ENCODE measurements at regions not wholly inside any gene's neighbourhood (a gene's known extent, or its start where the extent isn't known, plus 50 kb on each side); places are given as distances from the start of the nearest gene placed in this dataset.

- H2BK5ac ChIP-seq (ENCODE audit: low read depth, low read length): no peak overlapping the region
- no peaks in the 10 kb centered on the region for H4K20me1 ChIP-seq (replicated peaks in 1 of 2; ENCODE audit: control insufficient read depth in 1 of 2, insufficient read depth in 2 of 2, low read length in 2 of 2)
- H3K27me3 ChIP-seq (replicated peaks in 1 of 4; ENCODE audit: control insufficient read depth in 3 of 4, extremely low read depth in 1 of 4, insufficient read depth in 3 of 4, low read length in 3 of 4): no peaks in the 10 kb centered on the region
- H3K9me3 ChIP-seq (ENCODE audit: insufficient read depth in 2 of 2, low read depth in 1 of 2, low read length in 1 of 2): no peaks in the 10 kb centered on the region
- no peak overlapping the region for H3K4ac ChIP-seq (replicated peaks; ENCODE audit: insufficient read length, low read depth, low read length)
- H3K4me1 ChIP-seq (replicated peaks in 1 of 4; ENCODE audit: control insufficient read depth in 3 of 4, insufficient read depth in 4 of 4, low read length in 3 of 4): no peaks in the 10 kb centered on the region
- CTCF ChIA-PET (ENCODE audit: partially characterized antibody): no interaction called here
- POLR2A ChIA-PET (ENCODE audit: partially characterized antibody): no interaction called here
- H2BK15ac ChIP-seq (ENCODE audit: low read length): no peak overlapping the region
- H3K56ac ChIP-seq (replicated peaks; ENCODE audit: insufficient read length, low read depth, low read length): no peak overlapping the region
- 100% methylated on average over 1 of the region's 1 CpG; no CpG with 5 or more reads in 1 of the 2 experiments for WGBS, 2 experiments (ENCODE audit: extremely low coverage in 1 of 2, insufficient coverage in 1 of 2, insufficient read length in 1 of 2, insufficient replicate concordance in 2 of 2, low coverage in 1 of 2, low lambda C conversion rate in 2 of 2, missing lambda C conversion rate in 1 of 2)
- no peaks in the 10 kb centered on the region for H3K79me1 ChIP-seq (ENCODE audit: low read depth, low read length)
- DNase-seq (ENCODE audit: low read depth in 1 of 2, low spot score in 2 of 2) (no peak), FAIRE-seq (no peak)
- H2BK120ac ChIP-seq (replicated peaks; ENCODE audit: low read depth, low read length): no peak overlapping the region
- no peak overlapping the region for H2BK12ac ChIP-seq (ENCODE audit: low read depth, low read length)
- no peak overlapping the region for H4K8ac ChIP-seq (ENCODE audit: extremely low read depth, insufficient read depth, low read length)
- no peak overlapping the region for H3K4me2 ChIP-seq (ENCODE audit: insufficient read depth in 1 of 2, low read depth in 2 of 2, low read length in 2 of 2)
- no peak overlapping the region for H3K14ac ChIP-seq (ENCODE audit: insufficient read length)
- no peaks in the 10 kb centered on the region for H3K23me2 ChIP-seq (ENCODE audit: low read depth, low read length)
- no peak overlapping the region for H4K5ac ChIP-seq (ENCODE audit: insufficient read length, low read depth, low read length)
- no peak overlapping the region for H4K91ac ChIP-seq (replicated peaks; ENCODE audit: insufficient read length, low read length)
- no peaks in the 10 kb centered on the region for H3K79me2 ChIP-seq (ENCODE audit: control insufficient read depth in 1 of 2, insufficient read depth in 2 of 2, low read length in 2 of 2)
- no peak overlapping the region for H3K27ac ChIP-seq (ENCODE audit: low read depth, low read length)
- no peak overlapping the region for H2AK5ac ChIP-seq (ENCODE audit: low read depth, low read length)
- H3K4me3 ChIP-seq (ENCODE audit: extremely low read depth in 1 of 4, insufficient read depth in 2 of 4, low read depth in 3 of 4, low read length in 4 of 4): no peak overlapping the region
- no peaks in the 10 kb centered on the region for H3K36me3 ChIP-seq (ENCODE audit: control insufficient read depth in 2 of 4, insufficient read depth in 4 of 4, low read length in 3 of 4)
- no peak overlapping the region for H2BK20ac ChIP-seq (ENCODE audit: low read length)
- H3K9ac ChIP-seq (replicated peaks in 1 of 4; ENCODE audit: extremely low read depth in 1 of 4, low read depth in 3 of 4, low read length in 3 of 4): no peak overlapping the region
- H2AFZ ChIP-seq (ENCODE audit: low read length): no peak overlapping the region
- no peak overlapping the region for H3K18ac ChIP-seq (ENCODE audit: extremely low read depth, low read length)
- no peak overlapping the region for H3K23ac ChIP-seq (ENCODE audit: insufficient read length)
- TF ChIP-seq SP2 (IDR thresholded peaks at IDR 0.05; ENCODE audit: low read length): no peak
- no peak for TF ChIP-seq BACH1 (IDR thresholded peaks at IDR 0.05; ENCODE audit: low read length)
- TF ChIP-seq POU5F1 (IDR thresholded peaks at IDR 0.05; ENCODE audit: low read depth, low read length): no peak
- TF ChIP-seq CBX8 (IDR thresholded peaks at IDR 0.05; ENCODE audit: borderline replicate concordance, low read depth, low read length): no peak
- no peak for TF ChIP-seq USF2 (IDR thresholded peaks at IDR 0.05; ENCODE audit: low read length)
- TF ChIP-seq PHF8 (conservative IDR thresholded peaks at IDR 0.05; ENCODE audit: low read depth, low read length): no peak
- TF ChIP-seq FOSL1 (IDR thresholded peaks at IDR 0.05; ENCODE audit: insufficient read depth, low read depth, low read length): no peak
- no peak for TF ChIP-seq CREB1 (IDR thresholded peaks at IDR 0.05)
- no peak for TF ChIP-seq TEAD4 (IDR thresholded peaks at IDR 0.05; ENCODE audit: low read depth, low read length)
- no peak for TF ChIP-seq RAD21 (IDR thresholded peaks at IDR 0.05 in 1 of 2, conservative IDR thresholded peaks at IDR 0.05 in 1 of 2; ENCODE audit: low read depth in 2 of 2, low read length in 2 of 2)
- no peak for TF ChIP-seq KDM1A (IDR thresholded peaks at IDR 0.05; ENCODE audit: borderline replicate concordance, low read length)
- no peak for TF ChIP-seq POLR2A (IDR thresholded peaks at IDR 0.05; ENCODE audit: control extremely low read depth in 1 of 2, low read depth in 2 of 2, low read length in 2 of 2)
- no peak for TF ChIP-seq ASH2L (IDR thresholded peaks at IDR 0.05; ENCODE audit: low read length)
- TF ChIP-seq TAF1 (IDR thresholded peaks at IDR 0.05; ENCODE audit: low read depth, low read length): no peak
- TF ChIP-seq RXRA (IDR thresholded peaks at IDR 0.05; ENCODE audit: insufficient read depth, low read depth, low read length): no peak
- TF ChIP-seq SRF (IDR thresholded peaks at IDR 0.05; ENCODE audit: low read depth, low read length): no peak
Measured at GRCh38 chr2:14552286-14552685, 80.2 kb upstream of the LRATD1 start.

Measured in H1 (cell line).